ENCODE measurements at regions not wholly inside any gene's neighbourhood (a gene's known extent, or its start where the extent isn't known, plus 50 kb on each side); places are given as distances from the start of the nearest gene placed in this dataset.

DNA sequence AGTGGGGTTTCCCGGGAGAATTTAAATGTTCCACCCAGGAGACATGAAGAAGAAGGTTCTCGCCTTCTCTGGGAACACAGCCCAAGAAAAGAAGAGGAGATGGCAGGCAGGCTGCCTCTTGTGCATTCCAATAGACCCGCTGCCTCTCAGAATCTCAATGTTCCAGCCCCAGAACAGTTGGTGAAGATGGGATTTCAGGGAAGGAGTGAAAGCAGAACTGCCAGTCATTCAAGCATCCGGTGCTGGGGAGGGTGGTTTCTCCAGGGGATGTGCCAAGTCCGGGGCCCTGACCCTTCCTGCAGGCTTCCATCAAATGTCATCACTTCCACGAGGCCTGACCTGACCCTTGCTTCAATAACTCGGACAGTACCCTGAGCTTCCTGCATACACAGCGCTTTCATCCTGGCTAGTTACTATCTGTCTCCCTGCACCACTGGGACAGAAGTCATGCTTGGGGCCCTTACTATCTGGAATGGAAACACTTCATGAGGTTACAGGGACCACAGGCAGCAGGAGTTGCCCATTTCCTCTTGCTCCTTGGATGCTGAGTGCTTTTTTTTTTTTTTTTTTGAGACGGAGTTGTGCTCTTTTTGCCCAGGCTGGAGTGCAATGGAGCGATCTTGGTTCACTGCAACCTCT, 386.6 kb upstream of the POU3F1 start:
- Histone ChIP-seq H3F3A (ENCODE audit: insufficient read depth, low read length, poor library complexity, severe bottlenecking) (no peaks in the 10 kb centered on the region), H3K27me3 (ENCODE audit: insufficient read depth, low read depth, low read length) (no peaks in the 10 kb centered on the region), H3K36me3 (ENCODE audit: insufficient read depth, low read length) (no peaks in the 10 kb centered on the region), H3K4me3 (ENCODE audit: low read length) (no peak overlapping the region), H4K20me1 (ENCODE audit: insufficient read depth) (no peaks in the 10 kb centered on the region), H3K9ac (ENCODE audit: low read length) (no peak overlapping the region), H3K79me2 (replicated peaks; ENCODE audit: insufficient read depth, low read length) (no peaks in the 10 kb centered on the region), H3K9me3 (ENCODE audit: low read length) (no peaks in the 10 kb centered on the region), H3K9me2 (ENCODE audit: insufficient read depth, low read length) (no peaks in the 10 kb centered on the region), H3K27ac (ENCODE audit: low read length) (no peak overlapping the region), H3K4me2 (ENCODE audit: low read length) (no peak overlapping the region), H2AFZ (ENCODE audit: low read depth, low read length) (no peak overlapping the region)
- TF ChIP-seq TAF1 (IDR thresholded peaks at IDR 0.05; ENCODE audit: low read depth), result no peak
- TF ChIP-seq EZH2 (IDR thresholded peaks at IDR 0.05; ENCODE audit: borderline replicate concordance, insufficient read depth, low read length, poor library complexity, severe bottlenecking), result no peak
- TF ChIP-seq, protein P1, sequence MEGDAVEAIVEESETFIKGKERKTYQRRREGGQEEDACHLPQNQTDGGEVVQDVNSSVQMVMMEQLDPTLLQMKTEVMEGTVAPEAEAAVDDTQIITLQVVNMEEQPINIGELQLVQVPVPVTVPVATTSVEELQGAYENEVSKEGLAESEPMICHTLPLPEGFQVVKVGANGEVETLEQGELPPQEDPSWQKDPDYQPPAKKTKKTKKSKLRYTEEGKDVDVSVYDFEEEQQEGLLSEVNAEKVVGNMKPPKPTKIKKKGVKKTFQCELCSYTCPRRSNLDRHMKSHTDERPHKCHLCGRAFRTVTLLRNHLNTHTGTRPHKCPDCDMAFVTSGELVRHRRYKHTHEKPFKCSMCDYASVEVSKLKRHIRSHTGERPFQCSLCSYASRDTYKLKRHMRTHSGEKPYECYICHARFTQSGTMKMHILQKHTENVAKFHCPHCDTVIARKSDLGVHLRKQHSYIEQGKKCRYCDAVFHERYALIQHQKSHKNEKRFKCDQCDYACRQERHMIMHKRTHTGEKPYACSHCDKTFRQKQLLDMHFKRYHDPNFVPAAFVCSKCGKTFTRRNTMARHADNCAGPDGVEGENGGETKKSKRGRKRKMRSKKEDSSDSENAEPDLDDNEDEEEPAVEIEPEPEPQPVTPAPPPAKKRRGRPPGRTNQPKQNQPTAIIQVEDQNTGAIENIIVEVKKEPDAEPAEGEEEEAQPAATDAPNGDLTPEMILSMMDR (IDR thresholded peaks at IDR 0.05; ENCODE audit: poor library complexity, severe bottlenecking), result no peak
- TF ChIP-seq MXI1 (conservative IDR thresholded peaks at IDR 0.05; ENCODE audit: poor library complexity, severe bottlenecking), result no peak
- no peak for TF ChIP-seq RAD21 (conservative IDR thresholded peaks at IDR 0.05)
- no peak for TF ChIP-seq SMC3 (conservative IDR thresholded peaks at IDR 0.05; ENCODE audit: poor library complexity)
- TF ChIP-seq POLR2AphosphoS5 (IDR thresholded peaks at IDR 0.05), result no peak
- TF ChIP-seq, protein P2, sequence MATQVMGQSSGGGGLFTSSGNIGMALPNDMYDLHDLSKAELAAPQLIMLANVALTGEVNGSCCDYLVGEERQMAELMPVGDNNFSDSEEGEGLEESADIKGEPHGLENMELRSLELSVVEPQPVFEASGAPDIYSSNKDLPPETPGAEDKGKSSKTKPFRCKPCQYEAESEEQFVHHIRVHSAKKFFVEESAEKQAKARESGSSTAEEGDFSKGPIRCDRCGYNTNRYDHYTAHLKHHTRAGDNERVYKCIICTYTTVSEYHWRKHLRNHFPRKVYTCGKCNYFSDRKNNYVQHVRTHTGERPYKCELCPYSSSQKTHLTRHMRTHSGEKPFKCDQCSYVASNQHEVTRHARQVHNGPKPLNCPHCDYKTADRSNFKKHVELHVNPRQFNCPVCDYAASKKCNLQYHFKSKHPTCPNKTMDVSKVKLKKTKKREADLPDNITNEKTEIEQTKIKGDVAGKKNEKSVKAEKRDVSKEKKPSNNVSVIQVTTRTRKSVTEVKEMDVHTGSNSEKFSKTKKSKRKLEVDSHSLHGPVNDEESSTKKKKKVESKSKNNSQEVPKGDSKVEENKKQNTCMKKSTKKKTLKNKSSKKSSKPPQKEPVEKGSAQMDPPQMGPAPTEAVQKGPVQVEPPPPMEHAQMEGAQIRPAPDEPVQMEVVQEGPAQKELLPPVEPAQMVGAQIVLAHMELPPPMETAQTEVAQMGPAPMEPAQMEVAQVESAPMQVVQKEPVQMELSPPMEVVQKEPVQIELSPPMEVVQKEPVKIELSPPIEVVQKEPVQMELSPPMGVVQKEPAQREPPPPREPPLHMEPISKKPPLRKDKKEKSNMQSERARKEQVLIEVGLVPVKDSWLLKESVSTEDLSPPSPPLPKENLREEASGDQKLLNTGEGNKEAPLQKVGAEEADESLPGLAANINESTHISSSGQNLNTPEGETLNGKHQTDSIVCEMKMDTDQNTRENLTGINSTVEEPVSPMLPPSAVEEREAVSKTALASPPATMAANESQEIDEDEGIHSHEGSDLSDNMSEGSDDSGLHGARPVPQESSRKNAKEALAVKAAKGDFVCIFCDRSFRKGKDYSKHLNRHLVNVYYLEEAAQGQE (IDR thresholded peaks at IDR 0.05; ENCODE audit: borderline replicate concordance), result no peak
- no peak for TF ChIP-seq EP300 (conservative IDR thresholded peaks at IDR 0.05; ENCODE audit: poor library complexity, severe bottlenecking)

DNA sequence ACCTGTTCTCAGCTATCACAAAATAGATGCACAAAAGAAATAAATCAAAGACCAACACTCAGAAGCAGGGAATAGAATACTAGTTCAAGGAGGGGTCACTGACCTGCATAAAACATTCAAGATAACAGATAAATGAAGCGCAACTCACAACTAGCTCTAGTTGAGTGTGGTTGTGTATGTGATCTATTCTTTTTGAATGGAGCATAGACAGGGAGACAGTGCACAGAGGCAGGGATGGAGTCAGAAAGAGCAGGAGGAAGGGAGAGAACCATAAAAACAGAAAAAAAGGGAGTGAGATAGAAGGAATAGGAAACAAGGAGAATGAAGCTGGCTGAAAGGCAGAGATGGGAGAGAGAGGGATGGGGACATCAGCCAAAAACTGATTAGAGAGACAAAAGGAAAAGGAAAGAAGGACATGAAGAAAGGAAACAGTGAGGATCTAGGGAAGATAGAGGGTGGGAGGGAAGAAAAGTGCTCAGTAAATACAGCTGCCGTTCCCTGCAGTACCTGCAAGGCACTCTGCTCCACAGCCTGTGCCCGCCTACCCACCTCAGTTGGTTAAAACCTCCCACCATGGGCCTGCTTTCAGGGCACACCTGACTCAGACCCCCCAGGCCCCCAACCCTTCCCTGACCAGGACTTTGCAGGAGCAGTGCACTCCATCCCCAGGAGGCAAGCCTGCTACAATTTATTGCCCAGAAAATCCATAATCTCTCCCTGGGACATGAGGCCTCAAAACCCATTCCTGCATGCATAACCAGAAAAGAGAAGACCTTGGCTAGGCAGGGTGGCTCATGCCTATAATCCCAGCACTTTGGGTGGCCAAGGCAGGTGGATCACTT, 385.2 kb upstream of the POU3F1 start:
- no peaks in the 10 kb centered on the region for H3K27me3 ChIP-seq (ENCODE audit: insufficient read depth, low read depth, low read length)
- H3K4me2 ChIP-seq (ENCODE audit: low read length), result no peak overlapping the region
- no peaks in the 10 kb centered on the region for H3F3A ChIP-seq (ENCODE audit: insufficient read depth, low read length, poor library complexity, severe bottlenecking)
- H3K79me2 ChIP-seq (replicated peaks; ENCODE audit: insufficient read depth, low read length), result no peaks in the 10 kb centered on the region
- no peaks in the 10 kb centered on the region for H3K36me3 ChIP-seq (ENCODE audit: insufficient read depth, low read length)
- no peak overlapping the region for H3K4me3 ChIP-seq (ENCODE audit: low read length)
- no peaks in the 10 kb centered on the region for H4K20me1 ChIP-seq (ENCODE audit: insufficient read depth)
- no peaks in the 10 kb centered on the region for H3K9me3 ChIP-seq (ENCODE audit: low read length)
- no peaks in the 10 kb centered on the region for H3K9me2 ChIP-seq (ENCODE audit: insufficient read depth, low read length)
- no peak overlapping the region for H3K9ac ChIP-seq (ENCODE audit: low read length)
- H2AFZ ChIP-seq (ENCODE audit: low read depth, low read length), result no peak overlapping the region
- no peak overlapping the region for H3K27ac ChIP-seq (ENCODE audit: low read length)
- TF ChIP-seq RAD21 (conservative IDR thresholded peaks at IDR 0.05) (no peak), POLR2AphosphoS5 (IDR thresholded peaks at IDR 0.05) (no peak), EZH2 (IDR thresholded peaks at IDR 0.05; ENCODE audit: borderline replicate concordance, insufficient read depth, low read length, poor library complexity, severe bottlenecking) (no peak), EP300 (conservative IDR thresholded peaks at IDR 0.05; ENCODE audit: poor library complexity, severe bottlenecking) (no peak), TAF1 (IDR thresholded peaks at IDR 0.05; ENCODE audit: low read depth) (no peak), SMC3 (conservative IDR thresholded peaks at IDR 0.05; ENCODE audit: poor library complexity) (no peak), MXI1 (conservative IDR thresholded peaks at IDR 0.05; ENCODE audit: poor library complexity, severe bottlenecking) (no peak)
- TF ChIP-seq, protein P2 (IDR thresholded peaks at IDR 0.05; ENCODE audit: borderline replicate concordance), result no peak
- TF ChIP-seq, protein P1 (IDR thresholded peaks at IDR 0.05; ENCODE audit: poor library complexity, severe bottlenecking), result no peak

All from neural cell (in vitro differentiated cells).